ENCODE measurements at regions not wholly inside any gene's neighbourhood (a gene's known extent, or its start where the extent isn't known, plus 50 kb on each side); places are given as distances from the start of the nearest gene placed in this dataset.

DNA sequence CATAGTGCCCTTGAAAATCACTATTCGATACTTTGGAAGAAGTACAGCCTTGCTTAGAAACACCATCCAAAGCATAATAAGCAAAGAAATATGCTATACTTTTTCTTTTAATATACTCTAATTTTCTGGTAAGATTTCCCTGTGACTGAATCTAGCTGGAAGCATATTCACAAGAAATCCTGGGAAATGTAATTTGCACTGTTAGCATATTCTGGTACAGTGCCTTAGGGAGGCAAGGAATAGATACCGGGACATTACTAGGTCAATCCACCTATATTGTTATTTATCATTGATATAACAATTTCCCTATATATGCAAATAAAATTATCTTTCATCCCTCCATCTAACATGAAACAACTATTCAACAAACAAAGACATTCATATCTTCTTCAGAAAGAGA is 1131.3 kb upstream of the PRR20A start:
- Histone ChIP-seq H3K27me3 (ENCODE audit: control insufficient read depth, insufficient read depth, low read length) (no peaks in the 10 kb centered on the region), H3K4me1 (ENCODE audit: control insufficient read depth, extremely low read depth, insufficient read depth, low read length) (no peaks in the 10 kb centered on the region), H3K9me3 (ENCODE audit: control insufficient read depth, insufficient read depth, low read depth, low read length) (no peaks in the 10 kb centered on the region), H3K27ac (ENCODE audit: insufficient read depth, low read length) (no peak overlapping the region), H3K4me2 (ENCODE audit: extremely low read depth, insufficient read depth, low read length) (no peak overlapping the region), H3K9ac (ENCODE audit: insufficient read depth, low read length) (no peak overlapping the region), H2AFZ (ENCODE audit: low read length) (no peak overlapping the region), H3K79me2 (ENCODE audit: control insufficient read depth, insufficient read depth, low read length) (no peaks in the 10 kb centered on the region), H3K36me3 (ENCODE audit: control insufficient read depth, insufficient read depth, low read length) (no peaks in the 10 kb centered on the region), H4K20me1 (ENCODE audit: control insufficient read depth, extremely low read depth, insufficient read depth, low read length) (no peaks in the 10 kb centered on the region), H3K4me3 (replicated peaks in 1 of 4; ENCODE audit: control extremely low read depth in 1 of 4, insufficient read depth in 1 of 4, low read depth in 3 of 4, low read length in 4 of 4) (no peak overlapping the region)
- no peak for DNase-seq (ENCODE audit: low read depth in 2 of 2)
- TF ChIP-seq EZH2 (IDR thresholded peaks at IDR 0.05; ENCODE audit: low read length, missing control alignments): no peak
- TF ChIP-seq, protein P1, sequence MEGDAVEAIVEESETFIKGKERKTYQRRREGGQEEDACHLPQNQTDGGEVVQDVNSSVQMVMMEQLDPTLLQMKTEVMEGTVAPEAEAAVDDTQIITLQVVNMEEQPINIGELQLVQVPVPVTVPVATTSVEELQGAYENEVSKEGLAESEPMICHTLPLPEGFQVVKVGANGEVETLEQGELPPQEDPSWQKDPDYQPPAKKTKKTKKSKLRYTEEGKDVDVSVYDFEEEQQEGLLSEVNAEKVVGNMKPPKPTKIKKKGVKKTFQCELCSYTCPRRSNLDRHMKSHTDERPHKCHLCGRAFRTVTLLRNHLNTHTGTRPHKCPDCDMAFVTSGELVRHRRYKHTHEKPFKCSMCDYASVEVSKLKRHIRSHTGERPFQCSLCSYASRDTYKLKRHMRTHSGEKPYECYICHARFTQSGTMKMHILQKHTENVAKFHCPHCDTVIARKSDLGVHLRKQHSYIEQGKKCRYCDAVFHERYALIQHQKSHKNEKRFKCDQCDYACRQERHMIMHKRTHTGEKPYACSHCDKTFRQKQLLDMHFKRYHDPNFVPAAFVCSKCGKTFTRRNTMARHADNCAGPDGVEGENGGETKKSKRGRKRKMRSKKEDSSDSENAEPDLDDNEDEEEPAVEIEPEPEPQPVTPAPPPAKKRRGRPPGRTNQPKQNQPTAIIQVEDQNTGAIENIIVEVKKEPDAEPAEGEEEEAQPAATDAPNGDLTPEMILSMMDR (conservative IDR thresholded peaks at IDR 0.05 in 1 of 2, IDR thresholded peaks at IDR 0.05 in 1 of 2; ENCODE audit: low read depth in 1 of 2, low read length in 2 of 2): no peak

DNA sequence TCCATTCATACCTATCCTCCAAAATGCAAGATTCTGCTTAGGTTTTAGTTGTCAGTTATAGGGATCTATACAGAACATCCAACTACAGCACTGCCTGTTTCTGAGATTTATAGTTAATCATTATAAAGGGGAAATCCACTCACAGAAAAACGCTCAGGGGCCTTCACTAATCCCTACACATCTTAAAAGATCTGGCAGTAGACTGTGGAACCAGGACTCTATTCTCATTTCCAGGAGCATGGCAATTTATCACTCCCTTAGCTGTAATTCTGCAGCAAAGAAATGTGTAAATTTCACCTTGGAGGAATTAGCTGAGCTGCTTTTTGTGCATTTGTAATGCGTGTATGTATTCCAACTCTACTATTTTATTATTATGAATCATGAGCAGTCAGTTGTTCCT is 1128.1 kb upstream of the PRR20A start:
- no peak overlapping the region for H3K4me2 ChIP-seq (ENCODE audit: extremely low read depth, insufficient read depth, low read length)
- H3K36me3 ChIP-seq (ENCODE audit: control insufficient read depth, insufficient read depth, low read length): no peaks in the 10 kb centered on the region
- H3K27ac ChIP-seq (ENCODE audit: insufficient read depth, low read length): no peak overlapping the region
- DNase-seq (ENCODE audit: low read depth in 2 of 2): no peak
- no peak overlapping the region for H2AFZ ChIP-seq (ENCODE audit: low read length)
- H3K9ac ChIP-seq (ENCODE audit: insufficient read depth, low read length): no peak overlapping the region
- H3K4me3 ChIP-seq (replicated peaks in 1 of 4; ENCODE audit: control extremely low read depth in 1 of 4, insufficient read depth in 1 of 4, low read depth in 3 of 4, low read length in 4 of 4): no peak overlapping the region
- H3K27me3 ChIP-seq (ENCODE audit: control insufficient read depth, insufficient read depth, low read length): no peaks in the 10 kb centered on the region
- H3K9me3 ChIP-seq (ENCODE audit: control insufficient read depth, insufficient read depth, low read depth, low read length): no peaks in the 10 kb centered on the region
- no peaks in the 10 kb centered on the region for H3K79me2 ChIP-seq (ENCODE audit: control insufficient read depth, insufficient read depth, low read length)
- no peaks in the 10 kb centered on the region for H4K20me1 ChIP-seq (ENCODE audit: control insufficient read depth, extremely low read depth, insufficient read depth, low read length)
- H3K4me1 ChIP-seq (ENCODE audit: control insufficient read depth, extremely low read depth, insufficient read depth, low read length): no peaks in the 10 kb centered on the region
- no peak for TF ChIP-seq EZH2 (IDR thresholded peaks at IDR 0.05; ENCODE audit: low read length, missing control alignments)
- TF ChIP-seq, protein P1 (conservative IDR thresholded peaks at IDR 0.05 in 1 of 2, IDR thresholded peaks at IDR 0.05 in 1 of 2; ENCODE audit: low read depth in 1 of 2, low read length in 2 of 2): no peak

DNA sequence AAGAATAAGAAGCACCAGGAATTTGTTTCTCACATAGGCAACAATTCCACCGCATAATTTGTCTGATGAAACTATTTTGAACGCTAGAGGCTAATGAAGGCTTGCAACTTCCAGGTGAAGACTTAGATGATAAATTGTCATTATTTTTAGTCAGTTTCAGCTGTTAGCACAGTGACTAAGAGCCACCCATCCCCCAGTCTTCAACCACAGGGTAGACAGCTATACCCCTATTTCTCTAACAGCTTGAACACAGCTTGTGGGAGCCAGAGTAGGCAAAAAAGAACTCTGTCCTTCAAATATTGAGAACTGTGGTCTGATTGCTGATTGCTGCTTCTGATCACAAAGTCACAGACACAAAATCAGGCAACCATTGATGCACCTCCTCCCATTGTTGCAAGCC is 1124.8 kb upstream of the PRR20A start:
- H3K9ac ChIP-seq (ENCODE audit: insufficient read depth, low read length): no peak overlapping the region
- H2AFZ ChIP-seq (ENCODE audit: low read length): no peak overlapping the region
- no peaks in the 10 kb centered on the region for H3K4me1 ChIP-seq (ENCODE audit: control insufficient read depth, extremely low read depth, insufficient read depth, low read length)
- H3K79me2 ChIP-seq (ENCODE audit: control insufficient read depth, insufficient read depth, low read length): no peaks in the 10 kb centered on the region
- H3K9me3 ChIP-seq (ENCODE audit: control insufficient read depth, insufficient read depth, low read depth, low read length): no peaks in the 10 kb centered on the region
- no peaks in the 10 kb centered on the region for H3K27me3 ChIP-seq (ENCODE audit: control insufficient read depth, insufficient read depth, low read length)
- no peak for DNase-seq (ENCODE audit: low read depth in 2 of 2)
- no peaks in the 10 kb centered on the region for H4K20me1 ChIP-seq (ENCODE audit: control insufficient read depth, extremely low read depth, insufficient read depth, low read length)
- no peak overlapping the region for H3K4me3 ChIP-seq (replicated peaks in 1 of 4; ENCODE audit: control extremely low read depth in 1 of 4, insufficient read depth in 1 of 4, low read depth in 3 of 4, low read length in 4 of 4)
- no peak for TF ChIP-seq EZH2 (IDR thresholded peaks at IDR 0.05; ENCODE audit: low read length, missing control alignments)
- TF ChIP-seq, protein P1 (conservative IDR thresholded peaks at IDR 0.05 in 1 of 2, IDR thresholded peaks at IDR 0.05 in 1 of 2; ENCODE audit: low read depth in 1 of 2, low read length in 2 of 2): no peak
- H3K27ac ChIP-seq (ENCODE audit: insufficient read depth, low read length): no peak overlapping the region
- no peaks in the 10 kb centered on the region for H3K36me3 ChIP-seq (ENCODE audit: control insufficient read depth, insufficient read depth, low read length)
- H3K4me2 ChIP-seq (ENCODE audit: extremely low read depth, insufficient read depth, low read length): no peak overlapping the region
